ENCODE measurements at regions not wholly inside any gene's neighbourhood (a gene's known extent, or its start where the extent isn't known, plus 50 kb on each side); places are given as distances from the start of the nearest gene placed in this dataset.

- Histone ChIP-seq H3K4me3 (ENCODE audit: low read length in 2 of 2) (no peak overlapping the region), H3K27ac (ENCODE audit: low read depth in 1 of 2, low read length in 2 of 2) (no peak overlapping the region), H3K9me3 (ENCODE audit: control insufficient read depth, low read length) (peaks cover 4% of the 10 kb centered on the region), H3K36me3 (ENCODE audit: control insufficient read depth in 1 of 2, insufficient read depth in 2 of 2, low read length in 1 of 2) (no peaks in the 10 kb centered on the region), H3K27me3 (ENCODE audit: control insufficient read depth in 1 of 2, insufficient read depth in 2 of 2, low read length in 1 of 2) (no peaks in the 10 kb centered on the region), H3K4me1 (ENCODE audit: control insufficient read depth in 1 of 2, insufficient read depth in 2 of 2, low read length in 2 of 2) (no peaks in the 10 kb centered on the region)
- WGBS, 2 donors = 62 to 67% methylated on average over 7 of the region's 7 CpGs
- intact Hi-C loops (cut with DNase I) = no loop called here
- ATAC-seq (ENCODE audit: low FRiP score) (no peak), DNase-seq (no peak)
Measured at GRCh38 chr16:27123795-27124409, 57.2 kb downstream of the C16orf82 start.

GRCh38 chr16:27127308-27127707 is 60.6 kb downstream of the C16orf82 start:
- intact Hi-C loops (cut with DNase I) = no loop called here
- no peaks in the 10 kb centered on the region for H3K4me1 ChIP-seq (ENCODE audit: control insufficient read depth in 1 of 2, insufficient read depth in 2 of 2, low read length in 2 of 2)
- H3K27me3 ChIP-seq (ENCODE audit: control insufficient read depth in 1 of 2, insufficient read depth in 2 of 2, low read length in 1 of 2) = peaks cover 0 to 2% of the 10 kb centered on the region in 2 donors
- H3K36me3 ChIP-seq (ENCODE audit: control insufficient read depth in 1 of 2, insufficient read depth in 2 of 2, low read length in 1 of 2) = no peaks in the 10 kb centered on the region
- H3K9me3 ChIP-seq (ENCODE audit: control insufficient read depth, low read length) = peaks cover 12% of the 10 kb centered on the region
- DNase-seq (no peak), ATAC-seq (ENCODE audit: low FRiP score) (no peak)
- H3K27ac ChIP-seq (ENCODE audit: low read depth in 1 of 2, low read length in 2 of 2) = no peak overlapping the region
- no peak overlapping the region for H3K4me3 ChIP-seq (ENCODE audit: low read length in 2 of 2)

GRCh38 chr16:27129401-27129800 is 62.7 kb downstream of the C16orf82 start:
- ATAC-seq (ENCODE audit: low FRiP score) = no peak
- Histone ChIP-seq H3K4me1 (ENCODE audit: control insufficient read depth in 1 of 2, insufficient read depth in 2 of 2, low read length in 2 of 2) (no peaks in the 10 kb centered on the region), H3K27me3 (ENCODE audit: control insufficient read depth in 1 of 2, insufficient read depth in 2 of 2, low read length in 1 of 2) (peaks cover 0 to 2% of the 10 kb centered on the region in 2 donors), H3K4me3 (ENCODE audit: low read length in 2 of 2) (no peak overlapping the region), H3K36me3 (ENCODE audit: control insufficient read depth in 1 of 2, insufficient read depth in 2 of 2, low read length in 1 of 2) (no peaks in the 10 kb centered on the region), H3K27ac (ENCODE audit: low read depth in 1 of 2, low read length in 2 of 2) (no peak overlapping the region), H3K9me3 (ENCODE audit: control insufficient read depth, low read length) (peaks cover 16% of the 10 kb centered on the region)
- intact Hi-C loops (cut with DNase I) = no loop called here
- no peak for DNase-seq
- WGBS, 2 donors = 5 to 10% methylated on average over 2 of the region's 2 CpGs

- Histone ChIP-seq H3K27ac (ENCODE audit: low read depth in 1 of 2, low read length in 2 of 2) (no peak overlapping the region), H3K4me3 (ENCODE audit: low read length in 2 of 2) (no peak overlapping the region), H3K4me1 (ENCODE audit: control insufficient read depth in 1 of 2, insufficient read depth in 2 of 2, low read length in 2 of 2) (no peaks in the 10 kb centered on the region), H3K9me3 (ENCODE audit: control insufficient read depth, low read length) (peaks cover 3% of the 10 kb centered on the region), H3K27me3 (ENCODE audit: control insufficient read depth in 1 of 2, insufficient read depth in 2 of 2, low read length in 1 of 2) (no peaks in the 10 kb centered on the region), H3K36me3 (ENCODE audit: control insufficient read depth in 1 of 2, insufficient read depth in 2 of 2, low read length in 1 of 2) (no peaks in the 10 kb centered on the region)
- intact Hi-C loops (cut with DNase I) = no loop called here
- no peak for DNase-seq
- ATAC-seq (ENCODE audit: low FRiP score) = no peak
- WGBS, 2 donors = 84 to 98% methylated on average over 5 of the region's 5 CpGs
Measured at GRCh38 chr16:27138257-27138656, 65.1 kb upstream of the KDM8 start.

GRCh38 chr16:27145630-27146029 is 57.7 kb upstream of the KDM8 start:
- Histone ChIP-seq H3K36me3 (ENCODE audit: control insufficient read depth in 1 of 2, insufficient read depth in 2 of 2, low read length in 1 of 2) (no peaks in the 10 kb centered on the region), H3K27ac (ENCODE audit: low read depth in 1 of 2, low read length in 2 of 2) (no peak overlapping the region), H3K27me3 (ENCODE audit: control insufficient read depth in 1 of 2, insufficient read depth in 2 of 2, low read length in 1 of 2) (peaks cover 0 to 1% of the 10 kb centered on the region in 2 donors), H3K4me3 (ENCODE audit: low read length in 2 of 2) (no peak overlapping the region), H3K4me1 (ENCODE audit: control insufficient read depth in 1 of 2, insufficient read depth in 2 of 2, low read length in 2 of 2) (no peaks in the 10 kb centered on the region), H3K9me3 (ENCODE audit: control insufficient read depth, low read length) (no peaks in the 10 kb centered on the region)
- ATAC-seq (ENCODE audit: low FRiP score) (no peak), DNase-seq (no peak)
- WGBS, 2 donors = 73 to 79% methylated on average over 1 of the region's 1 CpG
- intact Hi-C loops (cut with DNase I) = no loop called here

- no peak for ATAC-seq (ENCODE audit: low FRiP score)
- intact Hi-C loops (cut with DNase I) = loop anchor here in 1 of 2 donors (5.0 kb wide), 1 partner anchor 307 kb away; no protein-coding TSS in a partner anchor
Measured at GRCh38 chr16:27149986-27150385, 53.3 kb upstream of the KDM8 start.

GRCh38 chr16:27152121-27152520 is 51.2 kb upstream of the KDM8 start:
- Histone ChIP-seq H3K4me3 (ENCODE audit: low read length in 2 of 2) (no peak overlapping the region), H3K36me3 (ENCODE audit: control insufficient read depth in 1 of 2, insufficient read depth in 2 of 2, low read length in 1 of 2) (no peaks in the 10 kb centered on the region), H3K27me3 (ENCODE audit: control insufficient read depth in 1 of 2, insufficient read depth in 2 of 2, low read length in 1 of 2) (no peaks in the 10 kb centered on the region), H3K4me1 (ENCODE audit: control insufficient read depth in 1 of 2, insufficient read depth in 2 of 2, low read length in 2 of 2) (no peaks in the 10 kb centered on the region), H3K9me3 (ENCODE audit: control insufficient read depth, low read length) (no peaks in the 10 kb centered on the region), H3K27ac (ENCODE audit: low read depth in 1 of 2, low read length in 2 of 2) (no peak overlapping the region)
- 82 to 94% methylated on average over 2 of the region's 2 CpGs for WGBS, 2 donors
- DNase-seq = no peak
- ATAC-seq (ENCODE audit: low FRiP score) = no peak
- intact Hi-C loops (cut with DNase I) = loop anchor here in 1 of 2 donors (5.0 kb wide), 1 partner anchor 305 kb away; no protein-coding TSS in a partner anchor

More at GRCh38 chr16:27149986-27150385, 53.3 kb upstream of the KDM8 start:
- no peaks in the 10 kb centered on the region for H3K36me3 ChIP-seq (ENCODE audit: control insufficient read depth in 1 of 2, insufficient read depth in 2 of 2, low read length in 1 of 2)
- H3K27me3 ChIP-seq (ENCODE audit: control insufficient read depth in 1 of 2, insufficient read depth in 2 of 2, low read length in 1 of 2) = peaks cover 0 to 1% of the 10 kb centered on the region in 2 donors
- H3K4me3 ChIP-seq (ENCODE audit: low read length in 2 of 2) = no peak overlapping the region
- H3K4me1 ChIP-seq (ENCODE audit: control insufficient read depth in 1 of 2, insufficient read depth in 2 of 2, low read length in 2 of 2) = no peaks in the 10 kb centered on the region
- no peak overlapping the region for H3K27ac ChIP-seq (ENCODE audit: low read depth in 1 of 2, low read length in 2 of 2)
- WGBS, 2 donors = 96 to 98% methylated on average over 2 of the region's 2 CpGs
- H3K9me3 ChIP-seq (ENCODE audit: control insufficient read depth, low read length) = no peaks in the 10 kb centered on the region
- DNase-seq = no peak

- H3K4me1 ChIP-seq (ENCODE audit: control insufficient read depth in 1 of 2, insufficient read depth in 2 of 2, low read length in 2 of 2) = no peaks in the 10 kb centered on the region
- intact Hi-C loops (cut with DNase I) = loop anchor here in 1 of 2 donors (5.0 kb wide), 1 partner anchor 304 kb away; no protein-coding TSS in a partner anchor
- no peaks in the 10 kb centered on the region for H3K9me3 ChIP-seq (ENCODE audit: control insufficient read depth, low read length)
- no peak overlapping the region for H3K4me3 ChIP-seq (ENCODE audit: low read length in 2 of 2)
- no peaks in the 10 kb centered on the region for H3K36me3 ChIP-seq (ENCODE audit: control insufficient read depth in 1 of 2, insufficient read depth in 2 of 2, low read length in 1 of 2)
- H3K27ac ChIP-seq (ENCODE audit: low read depth in 1 of 2, low read length in 2 of 2) = no peak overlapping the region
- H3K27me3 ChIP-seq (ENCODE audit: control insufficient read depth in 1 of 2, insufficient read depth in 2 of 2, low read length in 1 of 2) = no peaks in the 10 kb centered on the region
- 78 to 80% methylated on average over 4 of the region's 4 CpGs for WGBS, 2 donors
- ATAC-seq (ENCODE audit: low FRiP score) = no peak
- no peak for DNase-seq
Measured at GRCh38 chr16:27152801-27153200, 50.5 kb upstream of the KDM8 start.

All from aorta (tissue), 5 donors.